ENCODE measurements at regions not wholly inside any gene's neighbourhood (a gene's known extent, or its start where the extent isn't known, plus 50 kb on each side); places are given as distances from the start of the nearest gene placed in this dataset.

GRCh38 chr2:195322324-195322723, 334.7 kb upstream of the SLC39A10 start:
- Histone ChIP-seq H3K27ac (ENCODE audit: insufficient read depth, low read depth, low read length, poor library complexity, severe bottlenecking) (no peak overlapping the region), H3K36me3 (ENCODE audit: control insufficient read depth, insufficient read depth, low read length) (no peaks in the 10 kb centered on the region), H3K9me3 (ENCODE audit: control insufficient read depth, low read length) (no peaks in the 10 kb centered on the region), H3K4me3 (ENCODE audit: insufficient read depth, low read depth, low read length) (no peak overlapping the region), H3K27me3 (ENCODE audit: control insufficient read depth, insufficient read depth, low read length, poor library complexity, severe bottlenecking) (no peaks in the 10 kb centered on the region), H3K4me1 (ENCODE audit: control insufficient read depth, insufficient read depth, low read length) (no peaks in the 10 kb centered on the region)
- 89 to 90% methylated on average over 4 of the region's 4 CpGs for WGBS, 2 experiments

GRCh38 chr2:195320413-195320973, 336.5 kb upstream of the SLC39A10 start:
- Histone ChIP-seq H3K9me3 (ENCODE audit: control insufficient read depth, low read length) (no peaks in the 10 kb centered on the region), H3K4me1 (ENCODE audit: control insufficient read depth, insufficient read depth, low read length) (no peaks in the 10 kb centered on the region), H3K27me3 (ENCODE audit: control insufficient read depth, insufficient read depth, low read length, poor library complexity, severe bottlenecking) (no peaks in the 10 kb centered on the region), H3K27ac (ENCODE audit: insufficient read depth, low read depth, low read length, poor library complexity, severe bottlenecking) (no peak overlapping the region), H3K4me3 (ENCODE audit: insufficient read depth, low read depth, low read length) (no peak overlapping the region), H3K36me3 (ENCODE audit: control insufficient read depth, insufficient read depth, low read length) (no peaks in the 10 kb centered on the region)
- 86 to 100% methylated on average over 1 of the region's 1 CpG for WGBS, 2 experiments

GRCh38 chr2:195319548-195320412, 337.2 kb upstream of the SLC39A10 start:
- Histone ChIP-seq H3K27ac (ENCODE audit: insufficient read depth, low read depth, low read length, poor library complexity, severe bottlenecking) (no peak overlapping the region), H3K36me3 (ENCODE audit: control insufficient read depth, insufficient read depth, low read length) (no peaks in the 10 kb centered on the region), H3K27me3 (ENCODE audit: control insufficient read depth, insufficient read depth, low read length, poor library complexity, severe bottlenecking) (no peaks in the 10 kb centered on the region), H3K4me3 (ENCODE audit: insufficient read depth, low read depth, low read length) (no peak overlapping the region), H3K4me1 (ENCODE audit: control insufficient read depth, insufficient read depth, low read length) (no peaks in the 10 kb centered on the region), H3K9me3 (ENCODE audit: control insufficient read depth, low read length) (no peaks in the 10 kb centered on the region)
- 0% methylated on average over 1 of the region's 1 CpG; no CpG with 5 or more reads in 1 of the 2 experiments for WGBS, 2 experiments

GRCh38 chr2:195319112-195319460, 337.9 kb upstream of the SLC39A10 start:
- 68 to 86% methylated on average over 2 to 3 of the region's 3 CpGs for WGBS, 2 experiments
- no peaks in the 10 kb centered on the region for H3K9me3 ChIP-seq (ENCODE audit: control insufficient read depth, low read length)
- H3K36me3 ChIP-seq (ENCODE audit: control insufficient read depth, insufficient read depth, low read length): no peaks in the 10 kb centered on the region
- no peak overlapping the region for H3K4me3 ChIP-seq (ENCODE audit: insufficient read depth, low read depth, low read length)
- H3K4me1 ChIP-seq (ENCODE audit: control insufficient read depth, insufficient read depth, low read length): no peaks in the 10 kb centered on the region
- H3K27me3 ChIP-seq (ENCODE audit: control insufficient read depth, insufficient read depth, low read length, poor library complexity, severe bottlenecking): no peaks in the 10 kb centered on the region
- H3K27ac ChIP-seq (ENCODE audit: insufficient read depth, low read depth, low read length, poor library complexity, severe bottlenecking): no peak overlapping the region

GRCh38 chr2:195318440-195319111, 338.4 kb upstream of the SLC39A10 start:
- Histone ChIP-seq H3K27me3 (ENCODE audit: control insufficient read depth, insufficient read depth, low read length, poor library complexity, severe bottlenecking) (no peaks in the 10 kb centered on the region), H3K4me1 (ENCODE audit: control insufficient read depth, insufficient read depth, low read length) (no peaks in the 10 kb centered on the region), H3K4me3 (ENCODE audit: insufficient read depth, low read depth, low read length) (no peak overlapping the region), H3K27ac (ENCODE audit: insufficient read depth, low read depth, low read length, poor library complexity, severe bottlenecking) (no peak overlapping the region), H3K9me3 (ENCODE audit: control insufficient read depth, low read length) (no peaks in the 10 kb centered on the region), H3K36me3 (ENCODE audit: control insufficient read depth, insufficient read depth, low read length) (no peaks in the 10 kb centered on the region)
- 28% methylated on average over 2 of the region's 2 CpGs; no CpG with 5 or more reads in 1 of the 2 experiments for WGBS, 2 experiments

- Histone ChIP-seq H3K36me3 (ENCODE audit: control insufficient read depth, insufficient read depth, low read length) (no peaks in the 10 kb centered on the region), H3K27ac (ENCODE audit: insufficient read depth, low read depth, low read length, poor library complexity, severe bottlenecking) (no peak overlapping the region), H3K4me1 (ENCODE audit: control insufficient read depth, insufficient read depth, low read length) (no peaks in the 10 kb centered on the region), H3K9me3 (ENCODE audit: control insufficient read depth, low read length) (no peaks in the 10 kb centered on the region), H3K4me3 (ENCODE audit: insufficient read depth, low read depth, low read length) (no peak overlapping the region), H3K27me3 (ENCODE audit: control insufficient read depth, insufficient read depth, low read length, poor library complexity, severe bottlenecking) (no peaks in the 10 kb centered on the region)
- WGBS, 2 experiments: 94 to 95% methylated on average over 3 of the region's 3 CpGs
Measured at GRCh38 chr2:195317550-195317949, 339.5 kb upstream of the SLC39A10 start.

GRCh38 chr2:195316486-195316885, 340.5 kb upstream of the SLC39A10 start:
- no peaks in the 10 kb centered on the region for H3K27me3 ChIP-seq (ENCODE audit: control insufficient read depth, insufficient read depth, low read length, poor library complexity, severe bottlenecking)
- H3K36me3 ChIP-seq (ENCODE audit: control insufficient read depth, insufficient read depth, low read length): no peaks in the 10 kb centered on the region
- H3K4me1 ChIP-seq (ENCODE audit: control insufficient read depth, insufficient read depth, low read length): no peaks in the 10 kb centered on the region
- no peaks in the 10 kb centered on the region for H3K9me3 ChIP-seq (ENCODE audit: control insufficient read depth, low read length)
- no peak overlapping the region for H3K27ac ChIP-seq (ENCODE audit: insufficient read depth, low read depth, low read length, poor library complexity, severe bottlenecking)
- no peak overlapping the region for H3K4me3 ChIP-seq (ENCODE audit: insufficient read depth, low read depth, low read length)

GRCh38 chr2:195313962-195314361, 343.1 kb upstream of the SLC39A10 start:
- Histone ChIP-seq H3K27me3 (ENCODE audit: control insufficient read depth, insufficient read depth, low read length, poor library complexity, severe bottlenecking) (no peaks in the 10 kb centered on the region), H3K4me3 (ENCODE audit: insufficient read depth, low read depth, low read length) (no peak overlapping the region), H3K9me3 (ENCODE audit: control insufficient read depth, low read length) (no peaks in the 10 kb centered on the region), H3K4me1 (ENCODE audit: control insufficient read depth, insufficient read depth, low read length) (no peaks in the 10 kb centered on the region), H3K27ac (ENCODE audit: insufficient read depth, low read depth, low read length, poor library complexity, severe bottlenecking) (no peak overlapping the region), H3K36me3 (ENCODE audit: control insufficient read depth, insufficient read depth, low read length) (no peaks in the 10 kb centered on the region)
- 86% methylated on average over 1 of the region's 1 CpG; no CpG with 5 or more reads in 1 of the 2 experiments for WGBS, 2 experiments

GRCh38 chr2:195312662-195313061, 344.4 kb upstream of the SLC39A10 start:
- Histone ChIP-seq H3K27ac (ENCODE audit: insufficient read depth, low read depth, low read length, poor library complexity, severe bottlenecking) (no peak overlapping the region), H3K4me1 (ENCODE audit: control insufficient read depth, insufficient read depth, low read length) (no peaks in the 10 kb centered on the region), H3K36me3 (ENCODE audit: control insufficient read depth, insufficient read depth, low read length) (no peaks in the 10 kb centered on the region), H3K4me3 (ENCODE audit: insufficient read depth, low read depth, low read length) (no peak overlapping the region), H3K9me3 (ENCODE audit: control insufficient read depth, low read length) (no peaks in the 10 kb centered on the region), H3K27me3 (ENCODE audit: control insufficient read depth, insufficient read depth, low read length, poor library complexity, severe bottlenecking) (no peaks in the 10 kb centered on the region)
- 86 to 88% methylated on average over 1 to 2 of the region's 4 CpGs for WGBS, 2 experiments

GRCh38 chr2:195308163-195308562, 348.9 kb upstream of the SLC39A10 start:
- H3K27ac ChIP-seq (ENCODE audit: insufficient read depth, low read depth, low read length, poor library complexity, severe bottlenecking): no peak overlapping the region

More at GRCh38 chr2:195308163-195308562, 348.9 kb upstream of the SLC39A10 start:
- Histone ChIP-seq H3K27me3 (ENCODE audit: control insufficient read depth, insufficient read depth, low read length, poor library complexity, severe bottlenecking) (no peaks in the 10 kb centered on the region), H3K4me1 (ENCODE audit: control insufficient read depth, insufficient read depth, low read length) (no peaks in the 10 kb centered on the region), H3K36me3 (ENCODE audit: control insufficient read depth, insufficient read depth, low read length) (no peaks in the 10 kb centered on the region), H3K4me3 (ENCODE audit: insufficient read depth, low read depth, low read length) (no peak overlapping the region), H3K9me3 (ENCODE audit: control insufficient read depth, low read length) (no peaks in the 10 kb centered on the region)
- 63 to 85% methylated on average over 1 of the region's 1 CpG for WGBS, 2 experiments
